Fibroblast of mammary gland (primary cell): ENCODE measurements at regions not wholly inside any gene's neighbourhood (a gene's known extent, or its start where the extent isn't known, plus 50 kb on each side); places are given as distances from the start of the nearest gene placed in this dataset.

Experiments used
- DNase-seq: peaks from one replicate; pipeline ENCODE4 v3.0.0-alpha.2; 2010; ENCODE audit warnings: low read depth
- H3K4me3 ChIP-seq: 2 replicates; pipeline ENCODE4 v1.5.1; 2011; ENCODE audit warnings: low read depth, mild to moderate bottlenecking, low read length, moderate library complexity; ENCODE audit not compliant: control insufficient read depth
- CTCF ChIP-seq: conservative IDR thresholded peaks from 2 replicates; pipeline ENCODE4 v1.5.1; 2011; ENCODE audit warnings: low read depth, low read length, inconsistent platforms; ENCODE audit not compliant: control insufficient read depth, insufficient read depth

GRCh38 chr10:53476650-53477312 lies 704.2 kb upstream of the MBL2 start:
- DNase-seq, result no peak
- no peak overlapping the region for H3K4me3 ChIP-seq
- no peak for TF ChIP-seq CTCF

- no peak overlapping the region for H3K4me3 ChIP-seq
- TF ChIP-seq CTCF, result no peak
- no peak for DNase-seq
These were observed 696.8 kb upstream of the MBL2 start for GRCh38 chr10:53469383-53469782.

- H3K4me3 ChIP-seq, result no peak overlapping the region
- no peak for TF ChIP-seq CTCF
- no peak for DNase-seq
These were observed 691.0 kb upstream of the MBL2 start for GRCh38 chr10:53463539-53463938.

GRCh38 chr10:53458007-53458406 lies 685.4 kb upstream of the MBL2 start:
- no peak for TF ChIP-seq CTCF
- H3K4me3 ChIP-seq, result no peak overlapping the region
- DNase-seq, result no peak

- TF ChIP-seq CTCF, result no peak
- H3K4me3 ChIP-seq, result no peak overlapping the region
- no peak for DNase-seq
These were observed 680.6 kb upstream of the MBL2 start for GRCh38 chr10:53453196-53453595.

- no peak overlapping the region for H3K4me3 ChIP-seq
- no peak for DNase-seq
- no peak for TF ChIP-seq CTCF
These were observed 675.0 kb upstream of the MBL2 start for GRCh38 chr10:53447576-53447975.

- DNase-seq, result no peak
- TF ChIP-seq CTCF, result no peak
- no peak overlapping the region for H3K4me3 ChIP-seq
These were observed 669.3 kb upstream of the MBL2 start for GRCh38 chr10:53441843-53442242.
